ENCODE measurements at regions not wholly inside any gene's neighbourhood (a gene's known extent, or its start where the extent isn't known, plus 50 kb on each side); places are given as distances from the start of the nearest gene placed in this dataset.
"Not testable (repeated sequence)": the region's sequence is repeated elsewhere in the genome, so short reads cannot be mapped to it uniquely, and the experiment has no call there.

- DNase-seq = no peak
These were observed 1619.4 kb upstream of the SEL1L start for GRCh38 chr14:83153081-83153480.

GRCh38 chr14:83162361-83162929 is 1628.8 kb upstream of the SEL1L start:
- no peak for DNase-seq

GRCh38 chr14:83163016-83163415 is 1629.4 kb upstream of the SEL1L start:
- no peak for DNase-seq

GRCh38 chr14:83164016-83164415 is 1630.4 kb upstream of the SEL1L start:
- no peak for DNase-seq

GRCh38 chr14:83164591-83164990 is 1630.9 kb upstream of the SEL1L start:
- DNase-seq = no peak

GRCh38 chr14:83170165-83170564 is 1636.5 kb upstream of the SEL1L start:
- DNase-seq = no peak

- DNase-seq = no peak
These were observed 1638.1 kb upstream of the SEL1L start for GRCh38 chr14:83171761-83172160.

- DNase-seq = no peak
These were observed 1638.7 kb upstream of the SEL1L start for GRCh38 chr14:83172363-83172762.

GRCh38 chr14:83173687-83174086 is 1640.0 kb upstream of the SEL1L start:
- DNase-seq = no peak

GRCh38 chr14:83184531-83184930 is 1650.9 kb upstream of the SEL1L start:
- no peak for DNase-seq

- DNase-seq = not testable (repeated sequence)
These were observed 1654.7 kb upstream of the SEL1L start for GRCh38 chr14:83188311-83188710.

- no peak for DNase-seq
These were observed 1662.6 kb upstream of the SEL1L start for GRCh38 chr14:83196236-83196635.

- DNase-seq = no peak
These were observed 1663.6 kb upstream of the SEL1L start for GRCh38 chr14:83197271-83197670.

- DNase-seq = no peak
These were observed 1673.9 kb upstream of the SEL1L start for GRCh38 chr14:83207550-83207949.

- no peak for DNase-seq
These were observed 1674.7 kb upstream of the SEL1L start for GRCh38 chr14:83208341-83208740.

- no peak for DNase-seq
These were observed 1683.8 kb upstream of the SEL1L start for GRCh38 chr14:83217492-83217891.

- DNase-seq = no peak
These were observed 1714.4 kb upstream of the SEL1L start for GRCh38 chr14:83247924-83248639.

GRCh38 chr14:83251402-83251801 is 1717.7 kb upstream of the SEL1L start:
- DNase-seq = no peak

- DNase-seq = no peak
These were observed 1720.2 kb upstream of the SEL1L start for GRCh38 chr14:83253870-83254269.

GRCh38 chr14:83255015-83255726 is 1721.5 kb upstream of the SEL1L start:
- no peak for DNase-seq

GRCh38 chr14:83255727-83256090 is 1722.1 kb upstream of the SEL1L start:
- no peak for DNase-seq

- no peak for DNase-seq
These were observed 1724.1 kb upstream of the SEL1L start for GRCh38 chr14:83257466-83258439.

GRCh38 chr14:83260751-83261150 is 1727.1 kb upstream of the SEL1L start:
- DNase-seq = no peak
